Skeletal muscle satellite cell (primary cell): ENCODE measurements at regions not wholly inside any gene's neighbourhood (a gene's known extent, or its start where the extent isn't known, plus 50 kb on each side); places are given as distances from the start of the nearest gene placed in this dataset.
"Not testable (repeated sequence)": the region's sequence is repeated elsewhere in the genome, so short reads cannot be mapped to it uniquely, and the experiment has no call there.

ENCODE experiments used
- H3K27me3 ChIP-seq: 2 replicates; pipeline ENCODE4 v1.7.0; 2013; ENCODE audit warnings: low read length; ENCODE audit not compliant: control insufficient read depth, insufficient read depth
- H3K36me3 ChIP-seq: 2 replicates; pipeline ENCODE4 v1.7.0; 2013; ENCODE audit warnings: mild to moderate bottlenecking, control low read depth, low read length; ENCODE audit not compliant: insufficient read depth
- H3K4me1 ChIP-seq: 2 replicates; pipeline ENCODE4 v1.7.0; 2013; ENCODE audit warnings: low read length; ENCODE audit not compliant: control insufficient read depth, insufficient read depth
- H3K4me2 ChIP-seq: 2 replicates; pipeline ENCODE4 v1.7.0; 2013; ENCODE audit warnings: mild to moderate bottlenecking, low read length
- H3K4me3 ChIP-seq: 2 replicates; pipeline ENCODE4 v1.7.0; 2013; ENCODE audit warnings: low read length
- H3K9ac ChIP-seq: 2 replicates; pipeline ENCODE4 v1.7.0; 2013; ENCODE audit warnings: mild to moderate bottlenecking, low read depth, low read length, moderate library complexity
- H3K9me3 ChIP-seq: replicated peaks from 2 replicates; pipeline ENCODE4 v1.7.0; 2013; ENCODE audit warnings: mild to moderate bottlenecking, control low read depth, low read length

- H3K4me2 ChIP-seq: no peak overlapping the region
- H3K4me3 ChIP-seq: no peak overlapping the region
- no peaks in the 10 kb centered on the region for H3K4me1 ChIP-seq
- H3K27me3 ChIP-seq: no peaks in the 10 kb centered on the region
- peaks cover 7% of the 10 kb centered on the region for H3K9me3 ChIP-seq
- H3K9ac ChIP-seq: no peak overlapping the region
- H3K36me3 ChIP-seq: no peaks in the 10 kb centered on the region
Measured at GRCh38 chr6:103124471-103124870, 1731.0 kb downstream of the GRIK2 start.

GRCh38 chr6:103122766-103123601 is 1729.5 kb downstream of the GRIK2 start:
- H3K27me3 ChIP-seq: no peaks in the 10 kb centered on the region
- H3K4me2 ChIP-seq: no peak overlapping the region
- no peak overlapping the region for H3K9ac ChIP-seq
- no peaks in the 10 kb centered on the region for H3K36me3 ChIP-seq
- no peak overlapping the region for H3K4me3 ChIP-seq
- peaks cover 7% of the 10 kb centered on the region for H3K9me3 ChIP-seq
- H3K4me1 ChIP-seq: no peaks in the 10 kb centered on the region

GRCh38 chr6:103119056-103119455 is 1725.5 kb downstream of the GRIK2 start:
- H3K4me1 ChIP-seq: no peaks in the 10 kb centered on the region
- no peak overlapping the region for H3K4me2 ChIP-seq
- no peaks in the 10 kb centered on the region for H3K36me3 ChIP-seq
- H3K27me3 ChIP-seq: no peaks in the 10 kb centered on the region
- no peak overlapping the region for H3K4me3 ChIP-seq
- no peak overlapping the region for H3K9ac ChIP-seq
- H3K9me3 ChIP-seq: peaks cover 11% of the 10 kb centered on the region

- Histone ChIP-seq H3K9me3 (peaks cover 4% of the 10 kb centered on the region), H3K4me2 (no peak overlapping the region), H3K36me3 (no peaks in the 10 kb centered on the region), H3K27me3 (no peaks in the 10 kb centered on the region), H3K4me3 (no peak overlapping the region), H3K9ac (no peak overlapping the region), H3K4me1 (no peaks in the 10 kb centered on the region)
Measured at GRCh38 chr6:103114582-103114981, 1721.1 kb downstream of the GRIK2 start.

- Histone ChIP-seq H3K9ac (no peak overlapping the region), H3K36me3 (no peaks in the 10 kb centered on the region), H3K4me3 (no peak overlapping the region), H3K4me1 (no peaks in the 10 kb centered on the region), H3K4me2 (no peak overlapping the region), H3K9me3 (peaks cover 4% of the 10 kb centered on the region), H3K27me3 (no peaks in the 10 kb centered on the region)
Measured at GRCh38 chr6:103113416-103113815, 1719.9 kb downstream of the GRIK2 start.

GRCh38 chr6:103107985-103108384 is 1714.5 kb downstream of the GRIK2 start:
- Histone ChIP-seq H3K9me3 (peaks cover 3% of the 10 kb centered on the region), H3K27me3 (no peaks in the 10 kb centered on the region), H3K4me3 (no peak overlapping the region), H3K36me3 (no peaks in the 10 kb centered on the region), H3K4me1 (no peaks in the 10 kb centered on the region), H3K9ac (no peak overlapping the region), H3K4me2 (no peak overlapping the region)

- Histone ChIP-seq H3K4me2 (no peak overlapping the region), H3K36me3 (no peaks in the 10 kb centered on the region), H3K9ac (no peak overlapping the region), H3K27me3 (no peaks in the 10 kb centered on the region), H3K4me3 (no peak overlapping the region), H3K4me1 (no peaks in the 10 kb centered on the region), H3K9me3 (peaks cover 3% of the 10 kb centered on the region)
Measured at GRCh38 chr6:103105686-103106085, 1712.2 kb downstream of the GRIK2 start.

- Histone ChIP-seq H3K4me1 (no peaks in the 10 kb centered on the region), H3K27me3 (no peaks in the 10 kb centered on the region), H3K36me3 (no peaks in the 10 kb centered on the region), H3K9me3 (no peaks in the 10 kb centered on the region), H3K4me2 (no peak overlapping the region), H3K4me3 (no peak overlapping the region), H3K9ac (no peak overlapping the region)
Measured at GRCh38 chr6:103101267-103101666, 1707.8 kb downstream of the GRIK2 start.

GRCh38 chr6:103092414-103092813 is 1698.9 kb downstream of the GRIK2 start:
- H3K4me3 ChIP-seq, H3K9ac ChIP-seq, H3K27me3 ChIP-seq: not testable (repeated sequence)

GRCh38 chr6:103085801-103086200 is 1692.3 kb downstream of the GRIK2 start:
- H3K9ac ChIP-seq: no peak overlapping the region
- no peak overlapping the region for H3K4me3 ChIP-seq
- H3K9me3 ChIP-seq: no peaks in the 10 kb centered on the region
- no peak overlapping the region for H3K4me2 ChIP-seq
- H3K4me1 ChIP-seq: no peaks in the 10 kb centered on the region
- no peaks in the 10 kb centered on the region for H3K27me3 ChIP-seq
- H3K36me3 ChIP-seq: no peaks in the 10 kb centered on the region

More at GRCh38 chr6:103092414-103092813, 1698.9 kb downstream of the GRIK2 start:
- not testable (repeated sequence) for H3K9me3 ChIP-seq, H3K36me3 ChIP-seq, H3K4me2 ChIP-seq, H3K4me1 ChIP-seq

GRCh38 chr6:103081876-103082630 is 1688.5 kb downstream of the GRIK2 start:
- no peak overlapping the region for H3K9ac ChIP-seq
- no peaks in the 10 kb centered on the region for H3K36me3 ChIP-seq
- H3K4me2 ChIP-seq: no peak overlapping the region
- H3K4me3 ChIP-seq: no peak overlapping the region
- no peaks in the 10 kb centered on the region for H3K4me1 ChIP-seq
- H3K27me3 ChIP-seq: no peaks in the 10 kb centered on the region
- no peaks in the 10 kb centered on the region for H3K9me3 ChIP-seq
